B cell (primary cell): ENCODE measurements at regions not wholly inside any gene's neighbourhood (a gene's known extent, or its start where the extent isn't known, plus 50 kb on each side); places are given as distances from the start of the nearest gene placed in this dataset.

Experiments
- ATAC-seq: fragments of 200-7000 bp; cut with Tn5 transposase; one replicate; pipeline ENCODE4 v1.10.0; 2021; ENCODE audit warnings: low read depth, mild to moderate bottlenecking, moderate number of reproducible peaks, moderate library complexity
- CTCF ChIA-PET: fragments of 350-600 bp; sonication (Branson Sonifier 250); formaldehyde crosslinking; loops from one replicate; lab custom pipeline; 2021; ENCODE audit warnings: antibody characterized with exemption, inconsistent platforms; lab: Charles Lee
- POLR2A ChIA-PET: fragments of 350-600 bp; sonication (Branson Sonifier 250); formaldehyde crosslinking; loops from one replicate; lab custom pipeline; 2021; ENCODE audit warnings: antibody characterized with exemption; lab: Charles Lee
- DNase-seq: peaks from one replicate; pipeline ENCODE4 v3.0.0; 2013
- H2AFZ ChIP-seq: 2 replicates; pipeline ENCODE4 v1.6.1; 2012; ENCODE audit warnings: mild to moderate bottlenecking, low read depth, low read length; ENCODE audit not compliant: insufficient read depth, poor library complexity, severe bottlenecking
- H3K27ac ChIP-seq, 2 donors: 1 replicate in 1 of 2; 2 replicates in 1 of 2; pipeline ENCODE4 v1.5.1; 2012 to 2013; ENCODE audit warnings: low read length in 2 of 2, mild to moderate bottlenecking in 2 of 2, moderate library complexity in 1 of 2
- H3K27me3 ChIP-seq, 4 experiments: fragments of 200-600 bp in 1 of 4; sonication (generic) in 1 of 4; replicated peaks in 1 of 4; 1 replicate in 2 of 4; 2 replicates in 2 of 4; pipeline versions ENCODE4 v1.6.1 to v1.7.0; 2013 to 2016; ENCODE audit warnings: low read length in 3 of 4, mild to moderate bottlenecking in 2 of 4, mixed read lengths in 1 of 4, moderate library complexity in 1 of 4; ENCODE audit not compliant: insufficient read depth in 4 of 4, control insufficient read depth in 3 of 4; ENCODE audit errors: control extremely low read depth in 1 of 4
- H3K36me3 ChIP-seq, 2 experiments: replicated peaks in 1 of 2; 1 replicate in 1 of 2; 2 replicates in 1 of 2; pipeline versions ENCODE4 v1.6.1 to v1.7.1; 2013; ENCODE audit warnings: low read length in 1 of 2; ENCODE audit not compliant: insufficient read depth in 2 of 2, control insufficient read depth in 1 of 2; ENCODE audit errors: control extremely low read depth in 1 of 2, extremely low read depth in 1 of 2
- H3K4me1 ChIP-seq, 2 donors: fragments of 200-600 bp in 1 of 2; sonication (generic) in 1 of 2; 1 replicate in 1 of 2; 2 replicates in 1 of 2; pipeline versions ENCODE4 v1.5.1 to v1.6.1; 2013 to 2017; ENCODE audit warnings: low read length in 2 of 2; ENCODE audit not compliant: control insufficient read depth in 2 of 2, insufficient read depth in 2 of 2
- H3K4me2 ChIP-seq: replicated peaks from 2 replicates; pipeline ENCODE3; 2012; ENCODE audit warnings: mild to moderate bottlenecking, low read depth, low read length; ENCODE audit not compliant: poor library complexity, severe bottlenecking
- H3K4me3 ChIP-seq, 5 experiments: fragments of 200-600 bp in 1 of 5; sonication (generic) in 1 of 5; 1 replicate in 3 of 5; 2 replicates in 2 of 5; pipeline versions ENCODE4 v1.5.1 to v1.7.0; 2011 to 2016; ENCODE audit warnings: low read length in 4 of 5, mild to moderate bottlenecking in 4 of 5, low read depth in 2 of 5, control low read depth in 1 of 5, moderate library complexity in 1 of 5; ENCODE audit not compliant: insufficient read depth in 1 of 5; ENCODE audit errors: control extremely low read depth in 1 of 5, extremely low read depth in 1 of 5
- H3K79me2 ChIP-seq: fragments of 200-600 bp; sonication (generic); one replicate; pipeline ENCODE4 v1.6.0; 2016; ENCODE audit warnings: low read length; ENCODE audit not compliant: control insufficient read depth, insufficient read depth
- H3K9ac ChIP-seq: fragments of 200-600 bp; sonication (generic); 2 replicates; pipeline ENCODE4 v1.6.1; 2017; ENCODE audit warnings: mild to moderate bottlenecking, low read length, moderate library complexity
- H3K9me3 ChIP-seq, 3 donors: one replicate each; pipeline versions ENCODE4 v1.6.1 to v1.7.1; 2013; ENCODE audit warnings: low read length in 2 of 3; ENCODE audit not compliant: control insufficient read depth in 2 of 3, insufficient read depth in 1 of 3; ENCODE audit errors: control extremely low read depth in 1 of 3
- H4K20me1 ChIP-seq: 2 replicates; pipeline ENCODE4 v1.6.0; 2012; ENCODE audit warnings: mild to moderate bottlenecking, low read length; ENCODE audit not compliant: insufficient read depth, control insufficient read depth, poor library complexity, severe bottlenecking
- H3K27ac Mint-ChIP-seq: one replicate; pipeline ENCODE4 v1.8.0; 2021; ENCODE audit warnings: mixed read lengths
- H3K27me3 Mint-ChIP-seq: one replicate; pipeline ENCODE4 v1.8.0; 2021; ENCODE audit warnings: mixed read lengths
- H3K4me1 Mint-ChIP-seq: one replicate; pipeline ENCODE4 v1.8.0; 2021; ENCODE audit warnings: mixed read lengths
- H3K4me3 Mint-ChIP-seq: one replicate; pipeline ENCODE4 v1.8.0; 2021; ENCODE audit warnings: mixed read lengths
- H3K9me3 Mint-ChIP-seq: one replicate; pipeline ENCODE4 v1.8.0; 2022; ENCODE audit warnings: mixed read lengths; ENCODE audit not compliant: insufficient read depth
- CTCF ChIP-seq: fragments of 200-600 bp; IDR thresholded peaks from one replicate; pipeline ENCODE4 v1.8.0; 2022; ENCODE audit warnings: antibody characterized with exemption, mild to moderate bottlenecking
- EZH2 ChIP-seq: IDR thresholded peaks from 2 replicates; pipeline ENCODE4 v1.6.1; 2012; ENCODE audit warnings: borderline replicate concordance, low read depth, mild to moderate bottlenecking, moderate library complexity, low read length; ENCODE audit not compliant: insufficient read depth, poor library complexity, severe bottlenecking
- WGBS: methylation state at CpG from one replicate; pipeline ENCODE4 v1.1.5; 2013; ENCODE audit warnings: missing lambda C conversion rate; ENCODE audit not compliant: insufficient coverage; 5-methylcytosine and 5-hydroxymethylcytosine counted together
- intact Hi-C: fragments of 100-400 bp; cut with micrococcal nuclease; formaldehyde crosslinking; loops from one replicate; pipeline ENCODE4 v1.10.0; 2022

DNA sequence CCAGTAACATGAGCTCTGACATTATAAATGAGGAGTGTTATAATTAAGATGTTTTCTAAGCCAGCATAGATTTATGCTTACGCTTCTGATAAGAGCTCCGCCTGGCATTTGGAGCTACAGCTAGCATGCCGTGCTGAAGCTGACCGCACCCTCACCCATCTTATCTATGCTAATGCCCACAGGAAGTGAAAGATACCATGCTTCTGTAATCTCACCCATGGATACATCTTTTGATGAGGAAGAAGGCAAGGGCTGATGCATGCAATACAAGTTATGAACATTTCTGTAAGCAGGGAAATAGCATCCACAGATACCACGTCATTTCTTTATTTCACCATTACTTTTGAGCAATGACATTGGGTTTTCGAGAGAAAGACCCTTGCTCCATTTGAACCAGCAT lies 82.3 kb downstream of the ARL4C start:
- ATAC-seq: peak; percentile 53
- ChIA-PET CTCF (interaction anchor here (0.5 to 1.0 kb wide), 3 partner anchors 68 to 126 kb away, joined by 3 read pairs; no protein-coding TSS in a partner anchor), POLR2A (interaction anchor here (0.6 to 0.9 kb wide), 2 partner anchors 10 to 12 kb away, joined by 3 to 4 read pairs; no protein-coding TSS in a partner anchor)
- Histone ChIP-seq H4K20me1 (no peaks in the 10 kb centered on the region), H3K9me3 (peaks cover 0 to 14% (median 2%) of the 10 kb centered on the region in 3 donors), H3K27ac (no peak overlapping the region), H3K4me3 (no peak overlapping the region), H3K79me2 (no peaks in the 10 kb centered on the region), H3K27me3 (no peaks in the 10 kb centered on the region), H2AFZ (peak overlapping the region; percentile 26), H3K9ac (no peak overlapping the region), H3K36me3 (no peaks in the 10 kb centered on the region), H3K4me2 (peak overlapping the region; percentile 38), H3K4me1 (peaks cover 40 to 42% of the 10 kb centered on the region in 2 donors)
- peak overlapping the region; percentile 37 for H3K27ac Mint-ChIP-seq
- H3K4me3 Mint-ChIP-seq: peak overlapping the region; percentile 31
- peaks cover 55% of the 10 kb centered on the region for H3K4me1 Mint-ChIP-seq
- intact Hi-C loops: loop anchor here (1.0 to 10.0 kb wide), 3 partner anchors 12 to 50 kb away; no protein-coding TSS in a partner anchor
- no peak for TF ChIP-seq CTCF
- WGBS: 58% methylated on average over 5 of the region's 6 CpGs
- DNase-seq: peak; percentile 60
- no peaks in the 10 kb centered on the region for H3K27me3 Mint-ChIP-seq
- peaks cover 5% of the 10 kb centered on the region for H3K9me3 Mint-ChIP-seq

DNA sequence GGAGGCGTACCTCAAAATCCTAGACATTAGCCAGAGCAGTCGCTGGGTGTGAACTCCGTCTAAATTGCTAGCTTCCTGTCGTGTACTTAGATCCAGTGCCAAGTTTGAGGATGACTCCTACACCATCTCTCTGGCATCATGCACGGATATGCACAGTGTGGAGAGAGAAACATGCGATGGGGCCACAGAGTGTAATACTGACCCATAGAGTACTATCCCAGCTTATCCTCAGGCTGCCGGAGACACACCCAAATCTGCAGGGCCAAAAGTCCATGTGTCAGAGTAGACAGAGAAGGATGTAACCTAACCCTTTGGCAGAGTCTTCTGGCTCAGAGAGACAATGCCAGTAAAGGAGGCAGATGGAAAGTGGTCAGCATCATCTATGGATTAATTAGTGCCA lies 84.2 kb downstream of the ARL4C start:
- POLR2A ChIA-PET: interaction anchor here (1.1 to 1.4 kb wide), 3 partner anchors 13 to 71 kb away, joined by 3 to 4 read pairs (median 3); no protein-coding TSS in a partner anchor

More for the DNA sequence above, 84.2 kb downstream of the ARL4C start:
- intact Hi-C loops: loop anchor here (5.0 to 10.0 kb wide), 2 partner anchors 35 to 48 kb away; no protein-coding TSS in a partner anchor
- H3K4me1 Mint-ChIP-seq: peaks cover 55% of the 10 kb centered on the region
- Histone ChIP-seq H3K4me3 (no peak overlapping the region), H3K4me2 (no peak overlapping the region), H3K27me3 (no peaks in the 10 kb centered on the region), H3K27ac (no peak overlapping the region), H3K9me3 (peaks cover 0 to 7% (median 0%) of the 10 kb centered on the region in 3 donors), H3K79me2 (no peaks in the 10 kb centered on the region), H3K4me1 (peaks cover 40 to 42% of the 10 kb centered on the region in 2 donors), H3K36me3 (no peaks in the 10 kb centered on the region), H4K20me1 (no peaks in the 10 kb centered on the region), H2AFZ (no peak overlapping the region), H3K9ac (no peak overlapping the region)
- no peak overlapping the region for H3K27ac Mint-ChIP-seq
- no peak for TF ChIP-seq CTCF
- no peak for TF ChIP-seq EZH2
- no peaks in the 10 kb centered on the region for H3K9me3 Mint-ChIP-seq
- H3K4me3 Mint-ChIP-seq: no peak overlapping the region
- no peak for DNase-seq
- no peaks in the 10 kb centered on the region for H3K27me3 Mint-ChIP-seq
- 98% methylated on average over 5 of the region's 7 CpGs for WGBS
- no peak for ATAC-seq
- CTCF ChIA-PET: interaction anchor here (0.5 to 2.3 kb wide), 7 partner anchors 8 to 485 kb away, joined by 3 to 6 read pairs (median 5); no protein-coding TSS in a partner anchor
